Astrocyte of the spinal cord (primary cell): ENCODE measurements at regions not wholly inside any gene's neighbourhood (a gene's known extent, or its start where the extent isn't known, plus 50 kb on each side); places are given as distances from the start of the nearest gene placed in this dataset.

Experiments used
- DNase-seq: peaks from one replicate; pipeline ENCODE4 v3.0.0; 2011; ENCODE audit warnings: low read depth, low spot score
- H3K4me3 ChIP-seq: 2 replicates; pipeline ENCODE4 v1.5.1; 2011; ENCODE audit warnings: low read depth, mild to moderate bottlenecking, low read length, moderate library complexity
- in situ Hi-C: cut with HindIII; loops from 2 replicates; pipeline ENCODE4 v1.10.0; 2017; ENCODE audit warnings: low sequenced_read_pairs
- TF ChIP-seq, protein P1 (sequence below): IDR thresholded peaks from 2 replicates; pipeline ENCODE4 v1.5.1; 2012; ENCODE audit warnings: low read depth, mild to moderate bottlenecking, low read length, inconsistent platforms

DNA sequence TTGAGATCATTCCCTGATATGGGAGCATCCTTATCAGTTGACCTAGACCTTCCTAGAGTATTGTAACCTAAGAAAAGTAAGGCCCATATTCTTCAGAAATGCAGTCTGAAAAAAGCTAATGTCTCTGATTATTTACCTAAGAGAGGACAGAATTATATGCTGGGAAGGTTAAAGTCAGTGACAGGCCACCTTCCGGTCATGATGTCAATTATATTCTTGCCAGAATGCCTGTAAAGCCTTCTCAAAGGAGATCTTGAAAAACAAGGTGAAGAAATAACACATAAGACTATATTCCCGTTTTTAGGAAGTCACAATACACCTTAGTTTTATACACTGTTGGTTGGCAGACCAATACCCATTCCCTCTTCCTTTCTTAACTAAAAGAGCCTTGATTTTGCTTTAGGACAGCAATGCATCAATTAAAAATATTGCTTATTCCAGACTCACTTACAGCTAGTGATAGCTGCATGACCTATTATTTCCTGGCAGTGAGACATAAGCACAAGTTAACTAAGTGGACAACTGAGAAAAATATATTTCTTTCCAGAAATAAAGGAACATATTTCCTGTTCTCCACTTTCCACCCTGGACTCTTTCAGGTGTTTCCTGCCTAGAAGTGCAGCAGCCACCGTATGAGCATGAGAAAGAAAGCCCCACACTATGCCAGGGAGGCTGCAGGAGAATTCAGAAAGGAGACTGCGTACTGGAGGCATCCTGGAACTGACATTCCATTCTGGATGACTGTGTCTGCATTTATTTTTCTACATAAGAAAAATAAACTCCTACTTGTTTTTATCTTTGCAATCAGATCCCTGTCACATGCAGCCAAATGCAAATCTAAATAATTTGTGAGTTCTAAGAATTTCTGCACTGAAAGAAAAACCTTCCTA lies 332.9 kb upstream of the PTBP2 start:
- DNase-seq = peak; percentile 78
- H3K4me3 ChIP-seq = no peak overlapping the region
- TF ChIP-seq, protein P1, sequence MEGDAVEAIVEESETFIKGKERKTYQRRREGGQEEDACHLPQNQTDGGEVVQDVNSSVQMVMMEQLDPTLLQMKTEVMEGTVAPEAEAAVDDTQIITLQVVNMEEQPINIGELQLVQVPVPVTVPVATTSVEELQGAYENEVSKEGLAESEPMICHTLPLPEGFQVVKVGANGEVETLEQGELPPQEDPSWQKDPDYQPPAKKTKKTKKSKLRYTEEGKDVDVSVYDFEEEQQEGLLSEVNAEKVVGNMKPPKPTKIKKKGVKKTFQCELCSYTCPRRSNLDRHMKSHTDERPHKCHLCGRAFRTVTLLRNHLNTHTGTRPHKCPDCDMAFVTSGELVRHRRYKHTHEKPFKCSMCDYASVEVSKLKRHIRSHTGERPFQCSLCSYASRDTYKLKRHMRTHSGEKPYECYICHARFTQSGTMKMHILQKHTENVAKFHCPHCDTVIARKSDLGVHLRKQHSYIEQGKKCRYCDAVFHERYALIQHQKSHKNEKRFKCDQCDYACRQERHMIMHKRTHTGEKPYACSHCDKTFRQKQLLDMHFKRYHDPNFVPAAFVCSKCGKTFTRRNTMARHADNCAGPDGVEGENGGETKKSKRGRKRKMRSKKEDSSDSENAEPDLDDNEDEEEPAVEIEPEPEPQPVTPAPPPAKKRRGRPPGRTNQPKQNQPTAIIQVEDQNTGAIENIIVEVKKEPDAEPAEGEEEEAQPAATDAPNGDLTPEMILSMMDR = no peak
- in situ Hi-C loops = no loop called here

DNA sequence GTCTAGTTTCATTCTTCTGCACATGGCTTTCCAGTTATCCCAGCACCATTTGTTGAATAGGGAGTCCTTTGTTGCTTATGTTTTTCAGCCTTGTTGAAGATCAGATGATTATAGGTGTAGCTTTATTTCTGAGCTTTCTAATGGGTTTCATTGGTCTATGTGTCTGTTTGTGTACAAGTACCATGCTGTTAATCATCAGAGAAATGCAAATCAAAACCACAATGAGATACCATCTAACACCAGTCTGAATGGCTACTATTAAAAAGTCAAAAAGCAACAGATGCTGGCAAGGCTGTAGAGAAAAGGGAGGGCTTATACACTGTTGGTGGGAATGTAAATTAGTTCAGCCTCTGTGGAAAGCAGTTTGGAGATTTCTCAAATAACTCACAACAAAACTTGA lies 321.5 kb upstream of the PTBP2 start:
- TF ChIP-seq, protein P1 = no peak
- in situ Hi-C loops = no loop called here
- no peak overlapping the region for H3K4me3 ChIP-seq
- DNase-seq = no peak

DNA sequence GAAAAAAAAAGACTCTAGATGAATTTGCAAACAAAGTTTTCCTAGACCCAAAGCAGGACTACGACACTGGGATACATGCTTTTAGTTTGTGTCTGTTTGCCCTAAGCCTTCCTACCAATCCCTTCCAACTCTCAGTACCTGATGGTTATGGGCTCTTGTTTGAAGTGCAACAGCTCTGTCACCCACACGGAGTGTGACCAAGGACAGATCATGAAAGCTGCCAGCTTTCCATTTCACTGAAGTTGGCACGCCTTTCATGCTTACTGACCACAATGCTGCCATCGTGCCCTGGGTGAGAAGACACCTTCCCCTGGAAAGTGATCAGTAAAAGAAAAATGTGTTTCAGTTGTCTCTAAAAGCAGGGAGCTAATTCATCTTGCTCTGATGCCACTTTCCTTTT lies 312.5 kb upstream of the PTBP2 start:
- in situ Hi-C loops = no loop called here
- TF ChIP-seq, protein P1 = no peak
- DNase-seq = no peak
- no peak overlapping the region for H3K4me3 ChIP-seq

DNA sequence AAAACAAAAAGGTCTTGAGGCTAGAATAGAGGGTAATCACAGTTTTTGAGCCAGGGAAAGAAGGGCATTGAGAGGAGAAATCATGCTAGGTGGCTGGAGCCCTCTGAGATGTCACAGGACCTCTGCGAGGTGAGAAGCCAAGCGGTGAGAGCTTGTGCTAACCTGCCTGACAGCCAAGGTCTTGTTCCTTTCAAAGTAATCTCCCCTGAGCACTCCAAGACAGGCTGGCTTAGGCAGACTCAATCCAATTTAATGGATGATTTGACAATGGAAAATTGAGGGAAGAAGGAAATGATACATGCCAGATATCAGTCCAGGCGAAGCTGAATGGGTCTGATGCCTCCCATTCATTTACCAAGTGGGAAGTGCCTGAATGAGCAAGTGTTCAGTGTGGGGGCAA lies 311.9 kb upstream of the PTBP2 start:
- in situ Hi-C loops = no loop called here
- TF ChIP-seq, protein P1 = no peak
- no peak for DNase-seq
- no peak overlapping the region for H3K4me3 ChIP-seq

DNA sequence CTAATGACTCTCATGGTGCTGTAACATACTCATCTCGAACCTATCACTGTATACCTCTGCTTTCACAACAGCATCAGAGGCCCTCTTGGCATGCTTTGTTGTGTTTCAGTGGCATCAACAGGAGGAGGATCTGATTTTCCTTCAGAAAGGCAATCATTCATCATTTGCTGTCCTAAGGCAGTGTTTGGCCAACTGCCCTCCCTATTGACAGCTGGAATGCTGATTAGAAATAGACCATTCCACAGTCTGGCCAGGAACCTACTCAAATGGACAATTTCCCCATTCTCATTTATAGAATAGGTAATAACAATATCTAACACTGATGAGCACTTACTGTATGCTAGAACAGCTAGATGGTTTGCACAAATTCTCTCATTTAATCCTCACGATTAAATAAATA lies 310.6 kb upstream of the PTBP2 start:
- no peak overlapping the region for H3K4me3 ChIP-seq
- TF ChIP-seq, protein P1 = no peak
- in situ Hi-C loops = no loop called here
- DNase-seq = no peak

DNA sequence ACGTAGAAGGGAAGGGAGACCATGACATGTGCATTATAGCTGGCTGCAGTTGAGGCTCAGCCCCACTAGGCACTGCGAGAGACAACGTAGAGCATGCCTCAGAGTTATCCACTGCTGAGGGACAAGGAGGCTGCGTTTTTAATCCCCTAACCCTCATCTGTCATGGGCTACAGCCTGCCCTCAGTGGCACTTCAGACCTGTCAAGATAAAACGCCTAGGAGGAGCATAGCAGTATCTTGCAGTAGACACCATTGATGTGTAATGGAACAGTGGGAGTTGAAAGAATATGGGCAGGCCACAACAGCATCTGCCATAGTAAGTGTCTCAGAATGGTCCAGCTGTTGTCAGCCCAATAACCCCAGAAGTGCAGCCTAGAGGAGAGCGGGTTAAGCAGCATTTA lies 307.0 kb upstream of the PTBP2 start:
- H3K4me3 ChIP-seq = no peak overlapping the region
- TF ChIP-seq, protein P1 = no peak
- in situ Hi-C loops = no loop called here
- DNase-seq = no peak
